ENCODE measurements at regions not wholly inside any gene's neighbourhood (a gene's known extent, or its start where the extent isn't known, plus 50 kb on each side); places are given as distances from the start of the nearest gene placed in this dataset.

- TF ChIP-seq CTCF (IDR thresholded peaks at IDR 0.05; ENCODE audit: low read depth, low read length) (no peak), POLR2A (IDR thresholded peaks at IDR 0.05; ENCODE audit: extremely low read depth, insufficient read length) (no peak)
Measured at GRCh38 chr2:122908159-122908558, 1116.9 kb upstream of the CNTNAP5 start.
